Suprapubic skin (tissue), 3 donors: ENCODE measurements at regions not wholly inside any gene's neighbourhood (a gene's known extent, or its start where the extent isn't known, plus 50 kb on each side); places are given as distances from the start of the nearest gene placed in this dataset.

Experiments
- EP300 ChIP-seq: sonication (generic); formaldehyde crosslinking; IDR thresholded peaks from one replicate; pipeline ENCODE4 v1.6.1; 2017; ENCODE audit warnings: antibody characterized with exemption
- TF ChIP-seq, protein P1 (sequence below), 2 donors: fragments of 200-600 bp in 1 of 2; fragments of 450-650 bp in 1 of 2; sonication (generic) in 1 of 2; IDR thresholded peaks; one replicate each; pipeline ENCODE4 v1.5.1; 2016 to 2019; ENCODE audit warnings: antibody characterized with exemption in 2 of 2, mild to moderate bottlenecking in 1 of 2, moderate library complexity in 1 of 2

DNA sequence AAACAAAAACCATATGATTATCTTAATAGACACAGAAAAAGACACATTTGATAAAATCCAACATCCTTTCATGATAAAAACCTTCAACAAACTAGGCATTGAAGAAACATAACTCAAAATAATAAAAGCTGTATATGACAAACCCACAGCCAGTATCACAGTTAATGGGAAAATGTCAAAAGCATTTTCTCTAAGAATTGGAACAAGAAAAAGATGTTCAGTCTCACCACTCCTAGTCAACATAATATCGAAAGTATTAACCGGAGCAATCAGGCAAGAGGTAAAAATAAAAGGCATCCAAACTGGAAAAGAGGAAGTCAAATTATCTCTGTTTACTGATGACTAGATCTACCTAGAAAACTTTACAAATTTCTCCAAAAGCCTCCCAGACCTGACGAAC, 684.2 kb upstream of the SPRY2 start:
- TF ChIP-seq, protein P1, sequence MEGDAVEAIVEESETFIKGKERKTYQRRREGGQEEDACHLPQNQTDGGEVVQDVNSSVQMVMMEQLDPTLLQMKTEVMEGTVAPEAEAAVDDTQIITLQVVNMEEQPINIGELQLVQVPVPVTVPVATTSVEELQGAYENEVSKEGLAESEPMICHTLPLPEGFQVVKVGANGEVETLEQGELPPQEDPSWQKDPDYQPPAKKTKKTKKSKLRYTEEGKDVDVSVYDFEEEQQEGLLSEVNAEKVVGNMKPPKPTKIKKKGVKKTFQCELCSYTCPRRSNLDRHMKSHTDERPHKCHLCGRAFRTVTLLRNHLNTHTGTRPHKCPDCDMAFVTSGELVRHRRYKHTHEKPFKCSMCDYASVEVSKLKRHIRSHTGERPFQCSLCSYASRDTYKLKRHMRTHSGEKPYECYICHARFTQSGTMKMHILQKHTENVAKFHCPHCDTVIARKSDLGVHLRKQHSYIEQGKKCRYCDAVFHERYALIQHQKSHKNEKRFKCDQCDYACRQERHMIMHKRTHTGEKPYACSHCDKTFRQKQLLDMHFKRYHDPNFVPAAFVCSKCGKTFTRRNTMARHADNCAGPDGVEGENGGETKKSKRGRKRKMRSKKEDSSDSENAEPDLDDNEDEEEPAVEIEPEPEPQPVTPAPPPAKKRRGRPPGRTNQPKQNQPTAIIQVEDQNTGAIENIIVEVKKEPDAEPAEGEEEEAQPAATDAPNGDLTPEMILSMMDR (IDR thresholded peaks at IDR 0.05): no peak
- no peak for TF ChIP-seq EP300
